Effector memory CD4-positive, alpha-beta T cell (primary cell): ENCODE measurements at regions not wholly inside any gene's neighbourhood (a gene's known extent, or its start where the extent isn't known, plus 50 kb on each side); places are given as distances from the start of the nearest gene placed in this dataset.

Experiments
- DNase-seq, 3 donors: peaks; one replicate each; pipeline ENCODE4 v3.0.0-alpha.2; 2020
- H3K27ac ChIP-seq: 2 replicates; pipeline ENCODE4 v1.7.0; 2013; ENCODE audit warnings: mild to moderate bottlenecking, low read length, moderate library complexity; ENCODE audit not compliant: insufficient read depth, poor library complexity, severe bottlenecking
- H3K27me3 ChIP-seq: replicated peaks from 2 replicates; pipeline ENCODE4 v1.7.0; 2013; ENCODE audit warnings: mild to moderate bottlenecking, low read length; ENCODE audit not compliant: insufficient read depth, control insufficient read depth, poor library complexity, severe bottlenecking
- H3K36me3 ChIP-seq: 2 replicates; pipeline ENCODE4 v1.7.0; 2013; ENCODE audit warnings: mild to moderate bottlenecking, low read length, moderate library complexity; ENCODE audit not compliant: control insufficient read depth, insufficient read depth
- H3K4me1 ChIP-seq: 2 replicates; pipeline ENCODE4 v1.7.0; 2013; ENCODE audit warnings: low read length, mild to moderate bottlenecking; ENCODE audit not compliant: control insufficient read depth, insufficient read depth, poor library complexity, severe bottlenecking
- H3K4me3 ChIP-seq: 2 replicates; pipeline ENCODE4 v1.7.0; 2013; ENCODE audit warnings: low read length, low read depth, mild to moderate bottlenecking; ENCODE audit not compliant: insufficient read depth, poor library complexity, severe bottlenecking
- H3K9me3 ChIP-seq: 2 replicates; pipeline ENCODE4 v1.7.0; 2013; ENCODE audit warnings: mild to moderate bottlenecking, low read length, moderate library complexity; ENCODE audit not compliant: control insufficient read depth

DNA sequence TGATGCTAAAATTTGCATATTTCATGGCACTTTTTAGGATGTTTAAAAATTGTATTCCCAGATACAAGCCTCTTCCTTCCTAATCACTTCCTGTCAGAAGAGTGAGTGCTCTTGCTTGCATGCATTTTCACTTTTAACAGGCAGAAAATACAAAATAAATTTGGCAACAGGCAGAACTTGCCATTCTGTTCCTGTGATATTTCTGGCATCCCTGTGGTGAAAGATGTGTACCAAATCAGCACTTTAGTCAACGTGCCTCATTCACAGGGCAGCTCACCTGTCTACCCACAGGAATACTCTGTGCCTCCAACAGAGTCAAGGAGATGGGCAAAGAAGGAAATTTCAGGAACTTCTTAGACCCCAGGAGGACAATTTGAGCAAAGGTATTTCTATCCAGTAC lies 360.9 kb downstream of the AKAIN1 start:
- Histone ChIP-seq H3K4me1 (no peaks in the 10 kb centered on the region), H3K36me3 (no peaks in the 10 kb centered on the region), H3K27ac (no peak overlapping the region), H3K9me3 (no peaks in the 10 kb centered on the region), H3K4me3 (no peak overlapping the region), H3K27me3 (no peaks in the 10 kb centered on the region)
- DNase-seq = no peak

GRCh38 chr18:4831791-4832375 lies 365.2 kb downstream of the AKAIN1 start:
- Histone ChIP-seq H3K9me3 (no peaks in the 10 kb centered on the region), H3K36me3 (no peaks in the 10 kb centered on the region), H3K27ac (no peak overlapping the region), H3K4me1 (no peaks in the 10 kb centered on the region), H3K4me3 (no peak overlapping the region), H3K27me3 (no peaks in the 10 kb centered on the region)
- DNase-seq = no peak

- no peaks in the 10 kb centered on the region for H3K36me3 ChIP-seq
- H3K9me3 ChIP-seq = no peaks in the 10 kb centered on the region
- no peak for DNase-seq
- no peaks in the 10 kb centered on the region for H3K4me1 ChIP-seq
- no peak overlapping the region for H3K27ac ChIP-seq
- H3K4me3 ChIP-seq = no peak overlapping the region
- H3K27me3 ChIP-seq = no peaks in the 10 kb centered on the region
Measured at GRCh38 chr18:4831127-4831526, 365.9 kb downstream of the AKAIN1 start.

- Histone ChIP-seq H3K4me1 (no peaks in the 10 kb centered on the region), H3K4me3 (no peak overlapping the region), H3K9me3 (no peaks in the 10 kb centered on the region), H3K27ac (no peak overlapping the region), H3K27me3 (no peaks in the 10 kb centered on the region), H3K36me3 (no peaks in the 10 kb centered on the region)
- no peak for DNase-seq
Measured at GRCh38 chr18:4823091-4823490, 368.0 kb upstream of the DLGAP1 start.

DNA sequence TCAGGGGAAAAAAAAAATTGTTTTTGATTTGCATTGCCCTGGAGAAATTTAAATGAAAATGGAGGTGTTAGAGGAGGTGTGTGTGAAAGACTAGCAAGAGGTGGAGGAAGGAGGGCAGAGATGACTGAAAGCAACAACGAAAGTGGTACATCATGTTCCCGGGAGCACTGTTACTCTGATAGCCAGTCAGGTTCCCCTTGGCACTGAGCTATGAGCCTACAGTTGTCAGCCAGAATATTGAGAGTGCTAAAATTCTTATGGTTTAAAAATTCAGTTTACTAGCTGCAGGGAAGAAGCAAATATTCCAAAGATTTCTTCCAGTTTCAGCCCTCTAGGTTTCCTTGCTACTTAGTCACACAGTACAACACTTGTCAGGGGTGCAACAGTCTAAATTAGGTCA lies 366.7 kb upstream of the DLGAP1 start:
- Histone ChIP-seq H3K4me3 (no peak overlapping the region), H3K27me3 (no peaks in the 10 kb centered on the region), H3K36me3 (no peaks in the 10 kb centered on the region), H3K4me1 (no peaks in the 10 kb centered on the region), H3K27ac (no peak overlapping the region), H3K9me3 (no peaks in the 10 kb centered on the region)
- no peak for DNase-seq

GRCh38 chr18:4817665-4818064 lies 362.6 kb upstream of the DLGAP1 start:
- Histone ChIP-seq H3K9me3 (no peaks in the 10 kb centered on the region), H3K4me1 (no peaks in the 10 kb centered on the region), H3K36me3 (no peaks in the 10 kb centered on the region), H3K27me3 (no peaks in the 10 kb centered on the region), H3K4me3 (no peak overlapping the region), H3K27ac (no peak overlapping the region)
- no peak for DNase-seq

DNA sequence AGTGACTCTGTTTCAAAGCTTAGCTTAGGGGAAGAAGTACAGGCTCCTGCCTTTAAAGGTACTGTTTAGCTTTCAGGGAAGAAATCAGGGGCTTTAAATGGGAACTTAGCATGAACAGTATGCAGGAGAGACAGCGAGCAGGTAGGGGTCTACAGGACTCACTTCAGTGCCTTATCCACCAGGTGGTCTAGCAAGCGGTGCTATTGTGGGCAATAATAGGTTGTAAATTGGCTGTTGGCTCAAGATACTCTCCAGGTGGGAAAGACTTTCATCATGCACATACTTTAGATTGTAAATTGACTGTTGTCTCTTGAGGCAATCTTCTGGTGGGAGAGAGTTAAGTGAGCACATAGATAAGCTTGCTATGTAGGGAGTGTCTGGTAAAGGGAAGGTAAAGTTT lies 358.6 kb upstream of the DLGAP1 start:
- no peak overlapping the region for H3K27ac ChIP-seq
- H3K4me3 ChIP-seq = no peak overlapping the region
- no peaks in the 10 kb centered on the region for H3K9me3 ChIP-seq
- H3K27me3 ChIP-seq = no peaks in the 10 kb centered on the region
- no peaks in the 10 kb centered on the region for H3K4me1 ChIP-seq
- no peak for DNase-seq
- no peaks in the 10 kb centered on the region for H3K36me3 ChIP-seq

DNA sequence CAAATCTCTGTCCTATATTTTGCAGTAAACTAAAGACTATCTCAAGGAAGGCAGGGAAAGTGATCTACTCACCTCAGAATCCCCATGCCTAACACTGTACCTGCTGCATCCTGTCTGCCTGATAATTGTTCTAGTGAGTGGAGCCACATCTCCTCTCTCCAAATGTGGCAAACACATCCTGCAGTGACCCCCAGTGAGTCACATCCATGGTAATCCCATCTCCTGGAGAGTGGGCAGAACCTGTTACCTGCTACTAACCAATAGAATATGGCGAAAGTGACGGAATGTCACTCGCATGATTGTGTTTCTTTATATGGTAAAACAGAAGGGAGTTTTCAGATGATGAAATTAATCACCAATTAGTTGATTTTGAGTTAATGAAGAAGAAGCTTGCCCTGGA lies 353.8 kb upstream of the DLGAP1 start:
- no peaks in the 10 kb centered on the region for H3K4me1 ChIP-seq
- no peak for DNase-seq
- H3K4me3 ChIP-seq = no peak overlapping the region
- H3K36me3 ChIP-seq = no peaks in the 10 kb centered on the region
- H3K27ac ChIP-seq = no peak overlapping the region
- no peaks in the 10 kb centered on the region for H3K9me3 ChIP-seq
- H3K27me3 ChIP-seq = no peaks in the 10 kb centered on the region

DNA sequence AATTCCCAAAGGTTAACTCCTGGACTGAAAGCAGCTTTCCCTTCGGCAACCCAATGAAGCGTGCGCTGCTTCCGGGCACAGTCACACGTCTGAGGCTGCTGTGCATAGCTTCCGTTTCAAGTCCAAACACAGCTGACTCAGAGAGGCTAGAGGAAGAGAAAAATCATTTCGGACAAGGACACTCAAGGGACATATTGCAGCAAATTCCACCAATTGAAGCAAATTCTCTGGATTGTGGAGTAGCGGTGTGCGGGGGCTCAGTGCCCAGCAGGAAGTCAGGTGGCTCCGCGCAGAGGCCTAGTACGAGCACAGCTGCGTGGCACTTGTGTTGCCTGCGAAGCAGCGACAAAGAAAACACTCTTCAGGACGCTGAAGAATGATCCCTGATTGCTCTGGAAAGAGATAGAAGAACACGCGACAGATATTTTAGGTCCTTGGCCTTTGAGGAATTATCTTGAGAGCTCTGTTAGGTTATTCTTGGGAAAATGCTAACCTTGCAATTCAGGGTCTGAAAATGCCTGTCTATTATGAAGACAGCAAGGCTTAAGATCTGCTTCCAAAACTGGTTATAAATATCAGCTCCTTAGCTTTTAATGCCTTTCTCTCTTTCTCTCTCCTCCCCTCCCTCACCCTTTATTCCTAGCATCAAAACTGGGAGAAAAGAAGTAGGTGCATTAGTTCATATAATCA lies 352.6 kb upstream of the DLGAP1 start:
- H3K9me3 ChIP-seq = no peaks in the 10 kb centered on the region
- no peak overlapping the region for H3K27ac ChIP-seq
- H3K27me3 ChIP-seq = no peaks in the 10 kb centered on the region
- no peak for DNase-seq
- no peaks in the 10 kb centered on the region for H3K36me3 ChIP-seq
- H3K4me1 ChIP-seq = no peaks in the 10 kb centered on the region
- no peak overlapping the region for H3K4me3 ChIP-seq

DNA sequence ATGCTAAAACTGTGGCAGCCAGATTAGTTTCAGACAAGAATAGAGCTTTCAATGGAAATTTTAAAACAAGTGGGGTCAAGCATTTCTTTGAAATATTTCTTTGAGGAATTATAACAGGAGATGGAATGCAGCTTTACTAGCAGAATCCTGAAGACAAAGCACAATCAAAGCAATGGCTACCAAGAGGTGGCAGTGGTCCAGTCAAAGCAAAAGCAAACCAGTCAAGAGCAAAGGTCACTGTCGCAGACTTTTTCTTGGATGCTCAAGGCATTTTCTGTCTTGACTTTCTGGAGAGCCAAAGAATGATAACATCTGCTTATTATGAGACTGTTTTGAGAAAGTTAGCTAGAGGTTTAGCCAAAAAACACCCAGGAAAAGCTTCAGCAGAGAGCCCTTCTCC lies 351.2 kb upstream of the DLGAP1 start:
- Histone ChIP-seq H3K36me3 (no peaks in the 10 kb centered on the region), H3K4me1 (no peaks in the 10 kb centered on the region), H3K27ac (no peak overlapping the region), H3K4me3 (no peak overlapping the region), H3K9me3 (no peaks in the 10 kb centered on the region), H3K27me3 (no peaks in the 10 kb centered on the region)
- no peak for DNase-seq
